Stimulated activated naive CD8-positive, alpha-beta T cell treated with anti-CD3 and anti-CD28 coated beads, Interleukin-15, amount 100 ng/mL, for 72 hours (primary cell): ENCODE measurements at regions not wholly inside any gene's neighbourhood (a gene's known extent, or its start where the extent isn't known, plus 50 kb on each side); places are given as distances from the start of the nearest gene placed in this dataset.
"Not testable (repeated sequence)": the region's sequence is repeated elsewhere in the genome, so short reads cannot be mapped to it uniquely, and the experiment has no call there.

Experiments used
- ATAC-seq: fragments of 150-1000 bp; cut with Tn5 transposase; 2 replicates; pipeline ENCODE4 v1.10.0; 2021; ENCODE audit warnings: mild to moderate bottlenecking, moderate library complexity
- DNase-seq, 2 donors: peaks; one replicate each; pipeline ENCODE4 v3.0.0; 2021 to 2022
- H3K27ac Mint-ChIP-seq, 2 donors: one replicate each; pipeline ENCODE4 v1.8.0; 2022; ENCODE audit warnings: mild to moderate bottlenecking in 2 of 2, mixed read lengths in 2 of 2, moderate library complexity in 2 of 2
- H3K27me3 Mint-ChIP-seq: one replicate; pipeline ENCODE4 v1.8.0; 2022; ENCODE audit warnings: mixed read lengths
- H3K4me1 Mint-ChIP-seq: one replicate; pipeline ENCODE4 v1.8.0; 2022; ENCODE audit warnings: mild to moderate bottlenecking, mixed read lengths
- H3K4me3 Mint-ChIP-seq, 2 donors: one replicate each; pipeline ENCODE4 v1.8.0; 2022; ENCODE audit warnings: mild to moderate bottlenecking in 2 of 2, mixed read lengths in 2 of 2, moderate library complexity in 1 of 2
- H3K9me3 Mint-ChIP-seq, 2 donors: one replicate each; pipeline ENCODE4 v1.8.0; 2022; ENCODE audit warnings: mixed read lengths in 2 of 2

DNA sequence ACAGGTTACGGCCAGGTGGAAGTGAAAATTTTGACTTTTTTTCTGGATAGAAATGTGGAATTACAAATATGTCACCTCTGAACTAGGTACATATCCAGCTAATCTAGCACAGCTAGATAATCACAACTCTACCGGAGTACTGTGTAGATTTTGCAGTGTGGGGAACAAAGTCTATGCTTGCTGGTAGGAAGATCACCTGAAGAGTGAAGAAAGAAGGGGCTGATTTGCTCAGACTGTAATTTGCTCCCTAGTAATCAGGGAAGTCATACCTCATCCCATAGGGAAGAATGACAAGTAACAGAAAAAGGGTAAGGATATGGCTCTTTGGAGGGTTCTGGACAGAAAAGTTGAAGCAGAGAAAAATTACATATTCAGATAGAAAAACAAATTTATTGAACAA is 319.6 kb upstream of the TMPRSS15 start:
- Mint-ChIP-seq H3K4me1 (no peaks in the 10 kb centered on the region), H3K9me3 (no peaks in the 10 kb centered on the region), H3K4me3 (no peak overlapping the region), H3K27me3 (no peaks in the 10 kb centered on the region), H3K27ac (no peak overlapping the region)
- ATAC-seq: no peak
- no peak for DNase-seq

DNA sequence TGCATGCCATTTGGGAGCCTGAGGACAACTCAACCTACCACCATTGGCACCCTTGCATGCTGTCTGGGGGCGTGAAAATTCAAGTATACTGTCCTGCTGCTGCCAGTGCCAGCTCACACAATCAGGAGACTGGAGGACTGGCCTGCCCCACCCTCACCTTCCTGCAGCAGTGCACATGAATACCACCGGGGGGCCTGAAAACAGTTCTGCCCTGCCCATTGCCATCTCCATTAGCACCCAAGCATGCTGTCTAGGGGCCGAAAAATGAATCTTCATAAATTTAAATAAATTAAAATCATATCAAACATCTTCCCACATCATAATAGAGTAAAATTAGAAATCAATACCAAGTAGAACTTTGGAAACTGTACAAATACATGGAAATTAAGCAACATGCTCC is 322.1 kb upstream of the TMPRSS15 start:
- Mint-ChIP-seq H3K27me3 (no peaks in the 10 kb centered on the region), H3K27ac (no peak overlapping the region), H3K9me3 (no peaks in the 10 kb centered on the region), H3K4me1 (no peaks in the 10 kb centered on the region), H3K4me3 (no peak overlapping the region)
- ATAC-seq (no peak), DNase-seq (no peak)

DNA sequence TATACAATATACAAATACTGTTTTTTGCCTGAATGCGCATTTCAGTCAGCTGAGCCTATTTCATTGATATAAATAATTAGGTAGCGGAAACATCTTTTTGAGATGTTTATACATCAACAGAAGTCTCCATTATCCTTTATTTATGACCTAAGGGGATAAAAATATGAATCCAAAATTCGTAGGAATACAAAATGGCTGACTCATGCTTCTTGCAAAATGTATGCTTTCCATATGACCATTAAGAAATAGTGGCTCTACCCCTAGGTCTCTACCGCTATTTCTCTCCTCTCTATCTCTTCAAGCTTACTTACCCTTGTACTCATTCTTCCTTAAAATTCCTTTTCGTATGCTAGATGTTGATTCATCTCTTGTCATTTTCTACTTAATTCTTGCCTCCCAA is 338.4 kb upstream of the TMPRSS15 start:
- DNase-seq: no peak
- Mint-ChIP-seq H3K27me3 (no peaks in the 10 kb centered on the region), H3K4me3 (no peak overlapping the region), H3K4me1 (no peaks in the 10 kb centered on the region), H3K9me3 (peaks cover 0 to 3% of the 10 kb centered on the region in 2 donors), H3K27ac (no peak overlapping the region)
- ATAC-seq: no peak

DNA sequence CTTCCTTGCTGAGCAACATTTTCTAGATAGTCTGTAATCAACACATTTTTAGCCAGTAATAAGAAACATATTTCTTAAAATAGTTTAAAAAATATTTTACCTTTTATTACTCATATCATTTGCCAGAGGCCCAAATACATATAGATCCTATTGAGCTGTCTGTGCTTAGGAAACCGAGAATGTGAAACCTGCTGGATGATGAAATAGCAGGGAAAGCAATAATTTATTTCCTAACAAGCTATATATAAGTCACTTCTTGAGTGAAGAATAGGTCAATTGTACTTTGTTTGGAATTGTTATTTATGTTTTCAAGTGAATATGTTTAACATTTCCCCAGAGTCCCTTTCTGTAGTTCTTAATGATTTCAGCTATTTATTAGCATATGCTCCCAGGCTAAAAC is 339.9 kb upstream of the TMPRSS15 start:
- Mint-ChIP-seq H3K9me3 (peaks cover 0 to 3% of the 10 kb centered on the region in 2 donors), H3K4me3 (no peak overlapping the region), H3K4me1 (no peaks in the 10 kb centered on the region), H3K27me3 (no peaks in the 10 kb centered on the region), H3K27ac (no peak overlapping the region)
- DNase-seq (no peak), ATAC-seq (no peak)

DNA sequence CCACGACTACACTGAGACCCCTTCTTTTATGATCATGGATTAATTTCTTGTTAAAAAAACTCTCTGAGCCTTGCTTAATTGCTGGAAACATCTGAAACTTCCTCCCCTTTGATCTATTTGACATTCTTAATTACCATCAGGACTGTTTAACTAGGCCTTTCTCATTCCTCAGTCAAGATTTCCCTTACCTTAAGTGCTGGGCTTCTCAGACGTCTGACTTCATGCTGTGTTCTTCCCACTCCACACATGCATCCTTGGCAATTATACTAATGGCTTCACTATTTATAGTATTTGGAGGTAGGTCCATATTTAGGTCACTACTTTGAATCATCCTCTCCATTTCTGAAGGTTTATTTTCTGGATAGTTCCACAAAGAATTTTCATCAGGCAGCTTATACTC is 341.3 kb upstream of the TMPRSS15 start:
- H3K27ac Mint-ChIP-seq: no peak overlapping the region
- peaks cover 0 to 3% of the 10 kb centered on the region in 2 donors for H3K9me3 Mint-ChIP-seq
- H3K27me3 Mint-ChIP-seq: no peaks in the 10 kb centered on the region
- no peak overlapping the region for H3K4me3 Mint-ChIP-seq
- DNase-seq (no peak), ATAC-seq (no peak)
- H3K4me1 Mint-ChIP-seq: no peaks in the 10 kb centered on the region

DNA sequence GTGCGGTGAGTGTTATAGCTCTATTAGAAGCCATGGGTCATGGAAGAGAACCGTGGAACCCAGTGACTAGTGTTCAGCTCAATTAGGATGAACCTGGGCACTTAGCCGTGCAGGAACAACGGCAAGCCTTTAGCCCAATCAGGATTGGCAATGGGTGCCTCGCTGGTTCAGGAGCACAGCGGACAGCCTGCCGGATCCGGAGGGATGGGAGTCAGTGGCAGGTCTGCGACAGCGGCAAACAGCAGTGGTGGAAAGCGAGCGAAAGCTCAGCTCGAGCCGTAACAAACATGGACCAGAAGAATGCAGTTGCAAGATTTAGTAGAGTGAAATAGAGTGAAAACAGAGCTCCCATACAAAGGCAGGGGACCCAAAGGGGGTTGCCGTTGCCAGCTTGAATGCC is 349.3 kb upstream of the TMPRSS15 start:
- H3K4me3 Mint-ChIP-seq, H3K27me3 Mint-ChIP-seq, DNase-seq, H3K27ac Mint-ChIP-seq, H3K4me1 Mint-ChIP-seq, ATAC-seq: not testable (repeated sequence)
- peaks cover 3 to 11% of the 10 kb centered on the region in 2 donors for H3K9me3 Mint-ChIP-seq

DNA sequence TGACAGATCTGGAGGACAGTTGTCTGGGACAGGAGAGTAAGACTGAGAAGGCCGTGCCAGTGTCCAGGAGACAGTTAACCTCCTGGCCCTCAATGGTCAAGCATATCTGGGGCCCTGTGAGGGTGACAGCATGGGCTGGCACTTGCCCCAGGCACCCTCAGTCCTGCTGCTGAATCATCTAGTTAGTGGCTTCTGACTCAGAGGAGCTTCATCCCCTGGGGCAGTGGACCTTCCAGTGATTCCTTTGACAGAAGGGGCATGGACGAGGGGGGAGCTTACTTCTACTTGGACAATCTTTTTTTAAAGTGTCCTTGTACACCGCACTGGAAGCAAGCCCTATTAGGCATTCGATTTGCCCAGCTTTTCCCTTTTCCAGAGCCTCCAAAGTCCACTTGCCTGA is 352.7 kb upstream of the TMPRSS15 start:
- ATAC-seq, H3K4me1 Mint-ChIP-seq, H3K27ac Mint-ChIP-seq, H3K4me3 Mint-ChIP-seq, DNase-seq, H3K27me3 Mint-ChIP-seq: not testable (repeated sequence)
- H3K9me3 Mint-ChIP-seq: peaks cover 8 to 11% of the 10 kb centered on the region in 2 donors

DNA sequence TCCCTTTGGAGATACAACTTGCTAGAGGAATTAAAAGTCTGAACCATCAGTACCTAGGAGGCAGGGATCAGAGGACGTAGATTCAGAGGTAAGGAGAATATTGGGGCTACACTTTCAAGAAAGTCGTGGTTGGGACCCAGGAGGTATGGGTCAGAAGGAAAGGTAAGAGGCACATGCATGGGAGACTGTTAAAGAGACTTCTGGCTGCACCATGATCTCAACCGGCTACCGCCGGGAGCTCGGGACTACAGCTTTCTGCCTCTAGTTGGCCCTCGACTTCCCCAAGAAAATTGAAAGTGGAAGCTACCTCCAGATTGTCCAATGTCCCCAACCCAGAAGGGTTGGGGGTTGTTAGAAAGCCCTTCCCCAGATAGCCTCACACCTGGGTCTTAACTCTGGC is 355.7 kb upstream of the TMPRSS15 start:
- Mint-ChIP-seq H3K27me3 (no peaks in the 10 kb centered on the region), H3K4me1 (no peaks in the 10 kb centered on the region), H3K9me3 (peaks cover 0 to 5% of the 10 kb centered on the region in 2 donors), H3K4me3 (no peak overlapping the region), H3K27ac (no peak overlapping the region)
- DNase-seq (no peak), ATAC-seq (no peak)

DNA sequence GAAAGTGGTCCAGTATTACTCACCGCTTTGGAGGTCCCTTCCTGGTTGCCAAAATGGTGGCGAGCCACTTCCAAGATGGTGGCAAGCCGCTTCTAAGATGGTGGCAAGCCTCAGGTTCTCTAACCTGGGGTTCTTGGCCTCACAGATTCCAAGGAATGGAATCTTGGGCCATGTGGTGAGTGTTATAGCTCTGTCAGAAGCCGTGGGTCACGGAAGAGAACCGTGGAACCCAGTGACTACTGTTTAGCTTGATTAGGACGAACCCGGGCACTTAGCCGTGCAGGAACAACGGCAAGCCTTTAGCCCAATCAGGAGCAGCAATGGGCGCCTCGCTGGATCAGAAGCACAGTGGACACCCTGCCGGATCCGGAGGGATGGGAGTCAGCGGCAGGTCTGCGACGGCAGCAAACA is 356.2 kb upstream of the TMPRSS15 start:
- H3K4me3 Mint-ChIP-seq: no peak overlapping the region
- no peaks in the 10 kb centered on the region for H3K4me1 Mint-ChIP-seq
- DNase-seq (no peak), ATAC-seq (no peak)
- no peaks in the 10 kb centered on the region for H3K27me3 Mint-ChIP-seq
- H3K27ac Mint-ChIP-seq: no peak overlapping the region
- H3K9me3 Mint-ChIP-seq: peaks cover 0 to 5% of the 10 kb centered on the region in 2 donors

DNA sequence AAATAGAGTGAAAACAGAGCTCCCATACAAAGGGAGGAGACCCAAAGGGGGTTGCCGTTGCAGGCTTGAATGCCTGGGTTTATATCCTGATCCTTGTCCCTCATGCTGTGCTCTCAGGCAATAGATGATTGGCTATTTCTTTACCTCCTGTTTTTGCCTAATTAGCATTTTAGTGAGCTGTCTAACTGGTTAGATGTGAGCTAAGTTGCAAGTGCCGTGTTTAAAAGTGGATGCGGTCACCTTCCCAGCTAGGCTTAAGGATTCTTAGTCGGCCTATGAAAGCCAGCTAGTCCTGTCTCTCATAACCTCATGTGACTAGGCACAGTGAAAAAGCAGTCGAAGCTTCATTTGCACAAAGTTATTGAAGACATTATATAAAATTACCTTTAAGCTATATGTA is 356.7 kb upstream of the TMPRSS15 start:
- ATAC-seq (no peak), DNase-seq (no peak)
- H3K4me3 Mint-ChIP-seq: no peak overlapping the region
- peaks cover 4 to 5% of the 10 kb centered on the region in 2 donors for H3K9me3 Mint-ChIP-seq
- H3K27me3 Mint-ChIP-seq: no peaks in the 10 kb centered on the region
- no peaks in the 10 kb centered on the region for H3K4me1 Mint-ChIP-seq
- H3K27ac Mint-ChIP-seq: no peak overlapping the region

DNA sequence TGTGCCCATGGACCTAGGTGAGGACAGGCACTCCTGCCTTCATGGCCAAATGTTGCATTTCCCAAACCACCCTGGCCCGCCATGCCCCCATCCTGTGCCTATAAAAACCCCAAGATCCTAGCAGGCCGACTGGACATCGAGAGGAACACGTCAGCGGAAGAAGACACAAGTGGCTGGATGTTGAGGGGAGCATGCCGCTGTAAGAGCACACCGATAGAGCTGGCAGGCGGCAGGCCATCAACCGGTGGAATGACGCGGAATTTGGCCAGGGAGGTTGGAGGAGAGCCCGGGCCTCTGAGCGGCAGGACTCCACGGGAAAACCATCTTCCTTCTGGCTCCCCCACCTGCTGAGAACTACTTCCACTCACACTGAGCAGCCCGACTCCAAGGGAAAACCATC is 361.1 kb upstream of the TMPRSS15 start:
- Mint-ChIP-seq H3K27me3 (no peaks in the 10 kb centered on the region), H3K4me1 (no peaks in the 10 kb centered on the region), H3K4me3 (no peak overlapping the region), H3K27ac (no peak overlapping the region), H3K9me3 (peaks cover 0 to 11% of the 10 kb centered on the region in 2 donors)
- DNase-seq (no peak), ATAC-seq (no peak)

DNA sequence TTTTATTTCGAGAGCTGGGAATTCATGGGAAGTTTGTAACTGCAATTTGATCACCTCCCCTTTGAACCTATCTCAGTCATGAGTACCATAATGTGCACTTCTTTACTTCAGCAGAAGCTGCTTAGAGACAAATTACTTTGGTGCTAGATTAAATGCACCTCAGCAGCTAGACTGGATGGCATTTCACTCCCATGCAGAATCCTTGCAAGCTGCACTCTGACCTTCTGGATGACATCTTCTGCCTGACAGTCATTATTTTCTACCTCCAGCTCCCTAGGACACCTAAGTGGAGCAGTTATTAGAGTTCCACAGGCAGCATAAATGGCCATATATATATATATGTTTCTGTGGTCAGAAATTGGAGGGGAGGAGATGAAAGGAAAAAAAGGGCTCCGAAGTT is 366.0 kb upstream of the TMPRSS15 start:
- Mint-ChIP-seq H3K27ac (no peak overlapping the region), H3K9me3 (peaks cover 0 to 15% of the 10 kb centered on the region in 2 donors), H3K27me3 (no peaks in the 10 kb centered on the region), H3K4me3 (no peak overlapping the region), H3K4me1 (no peaks in the 10 kb centered on the region)
- ATAC-seq (no peak), DNase-seq (no peak)

DNA sequence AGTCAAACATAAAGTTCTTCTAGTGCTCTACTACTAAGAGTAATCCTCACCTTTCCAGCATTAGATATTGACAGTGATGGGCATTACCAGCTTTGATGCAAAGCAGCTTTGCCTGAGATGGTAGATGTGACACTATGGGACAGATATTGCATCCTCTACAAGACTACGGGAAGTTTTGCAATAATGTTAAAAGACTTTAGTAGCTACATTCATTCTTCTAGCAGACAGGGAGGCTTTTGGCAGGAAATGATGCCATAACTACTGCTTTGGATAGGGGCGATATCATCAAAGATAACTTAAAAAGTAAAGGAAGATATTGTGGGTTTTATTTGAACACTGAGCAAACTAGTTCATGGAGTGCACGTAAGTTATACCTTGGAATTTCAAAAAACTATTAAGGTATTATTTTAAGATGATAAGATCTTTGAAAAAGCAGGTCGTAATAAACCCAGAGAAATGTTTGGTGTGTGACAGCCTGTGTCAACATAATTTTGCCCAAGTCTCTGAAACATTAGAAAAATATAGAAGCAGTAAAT is 368.3 kb upstream of the TMPRSS15 start:
- no peaks in the 10 kb centered on the region for H3K27me3 Mint-ChIP-seq
- H3K9me3 Mint-ChIP-seq: peaks cover 0 to 9% of the 10 kb centered on the region in 2 donors
- no peak overlapping the region for H3K4me3 Mint-ChIP-seq
- ATAC-seq: no peak
- H3K4me1 Mint-ChIP-seq: no peaks in the 10 kb centered on the region
- no peak for DNase-seq
- H3K27ac Mint-ChIP-seq: no peak overlapping the region

DNA sequence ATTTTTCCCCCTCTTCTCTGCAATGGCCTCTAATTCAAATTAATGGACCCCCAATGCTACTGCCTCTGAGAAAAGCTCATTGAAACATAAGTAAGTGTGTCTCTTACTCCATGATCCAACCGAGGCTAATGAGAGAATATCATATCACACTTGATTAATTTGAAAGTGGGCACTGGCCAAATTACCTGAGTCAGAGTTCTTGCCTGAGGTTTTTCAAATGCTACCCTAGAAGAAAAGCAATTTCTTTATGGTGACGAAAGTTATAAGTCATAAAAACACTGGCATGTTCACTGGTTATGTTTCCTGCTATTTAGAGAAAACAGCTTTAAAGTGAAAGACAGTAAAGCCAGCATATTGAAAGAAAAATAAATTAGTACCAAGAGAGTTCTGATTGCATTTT is 368.8 kb upstream of the TMPRSS15 start:
- H3K9me3 Mint-ChIP-seq: peaks cover 0 to 9% of the 10 kb centered on the region in 2 donors
- no peak overlapping the region for H3K27ac Mint-ChIP-seq
- H3K4me1 Mint-ChIP-seq: no peaks in the 10 kb centered on the region
- H3K4me3 Mint-ChIP-seq: no peak overlapping the region
- H3K27me3 Mint-ChIP-seq: no peaks in the 10 kb centered on the region
- DNase-seq (no peak), ATAC-seq (no peak)

DNA sequence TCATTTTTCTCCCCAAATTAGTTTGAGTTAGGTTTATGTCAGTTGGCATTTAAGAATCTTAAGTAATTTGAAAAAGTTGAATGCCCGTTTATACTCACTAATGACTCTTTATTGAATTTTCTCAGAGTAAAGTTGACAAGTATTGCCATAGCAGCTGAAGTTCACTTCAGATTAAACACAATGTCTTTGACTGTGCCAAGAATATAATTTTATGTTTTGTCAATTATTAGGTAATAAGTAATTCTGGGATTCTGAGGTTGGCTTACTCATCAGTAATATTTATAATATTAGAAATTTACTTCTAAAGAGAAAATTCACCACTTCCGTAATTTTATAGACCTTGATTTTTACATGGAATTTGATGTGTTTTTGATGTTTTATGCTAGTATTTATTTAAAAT is 369.3 kb upstream of the TMPRSS15 start:
- DNase-seq (no peak), ATAC-seq (no peak)
- no peaks in the 10 kb centered on the region for H3K4me1 Mint-ChIP-seq
- H3K9me3 Mint-ChIP-seq: peaks cover 0 to 9% of the 10 kb centered on the region in 2 donors
- H3K27ac Mint-ChIP-seq: no peak overlapping the region
- no peak overlapping the region for H3K4me3 Mint-ChIP-seq
- no peaks in the 10 kb centered on the region for H3K27me3 Mint-ChIP-seq

DNA sequence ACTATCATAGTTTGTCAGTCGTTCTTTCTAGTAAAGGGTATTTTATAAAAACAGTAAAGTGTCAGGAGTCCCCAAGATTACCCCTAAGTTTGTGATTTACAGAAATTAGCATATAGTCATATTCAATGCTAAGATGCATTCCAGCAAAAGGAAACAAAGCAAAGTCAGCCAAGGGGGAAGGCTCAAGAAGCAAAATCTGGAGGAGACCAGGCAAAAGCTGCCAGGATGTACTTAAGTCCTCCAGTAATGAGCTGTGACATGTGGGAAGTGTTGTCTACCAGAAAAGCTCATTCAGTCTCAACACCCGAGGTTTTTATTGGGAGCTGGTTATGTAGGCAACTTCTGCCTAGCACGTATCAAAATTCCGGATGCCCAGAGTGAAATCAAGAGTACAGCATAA is 373.4 kb upstream of the TMPRSS15 start:
- H3K9me3 Mint-ChIP-seq: peaks cover 13 to 14% of the 10 kb centered on the region in 2 donors
- DNase-seq (no peak), ATAC-seq (no peak)
- H3K27me3 Mint-ChIP-seq: no peaks in the 10 kb centered on the region
- H3K4me3 Mint-ChIP-seq: no peak overlapping the region
- H3K4me1 Mint-ChIP-seq: no peaks in the 10 kb centered on the region
- H3K27ac Mint-ChIP-seq: no peak overlapping the region

DNA sequence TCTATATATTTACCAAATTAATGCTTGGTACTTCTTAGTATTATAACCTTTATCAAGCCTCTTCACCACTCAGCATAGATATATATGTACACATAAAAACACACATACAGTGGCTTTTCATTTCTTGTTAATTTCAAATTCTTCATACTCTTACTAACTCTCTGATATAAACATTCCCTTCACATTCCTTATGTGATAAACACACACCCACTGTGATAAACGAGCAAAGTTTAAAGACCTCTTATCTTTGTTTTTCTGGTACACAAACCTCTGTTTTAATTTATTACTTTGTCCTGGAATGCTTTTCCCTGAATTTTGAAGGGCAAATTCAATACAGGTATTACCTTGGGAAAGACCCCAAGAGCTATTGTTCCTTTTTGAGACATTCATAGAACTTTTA is 379.1 kb upstream of the TMPRSS15 start:
- DNase-seq: no peak
- no peak overlapping the region for H3K4me3 Mint-ChIP-seq
- no peaks in the 10 kb centered on the region for H3K4me1 Mint-ChIP-seq
- peaks cover 5 to 13% of the 10 kb centered on the region in 2 donors for H3K9me3 Mint-ChIP-seq
- H3K27ac Mint-ChIP-seq: no peak overlapping the region
- H3K27me3 Mint-ChIP-seq: no peaks in the 10 kb centered on the region
- ATAC-seq: no peak
